ENCODE measurements at regions not wholly inside any gene's neighbourhood (a gene's known extent, or its start where the extent isn't known, plus 50 kb on each side); places are given as distances from the start of the nearest gene placed in this dataset.

- no peak for TF ChIP-seq CEBPB (IDR thresholded peaks at IDR 0.05)
- no peak for TF ChIP-seq TCF12 (IDR thresholded peaks at IDR 0.05; ENCODE audit: low read depth)
- no peak for TF ChIP-seq NFIC (IDR thresholded peaks at IDR 0.05)
- TF ChIP-seq YY1 (IDR thresholded peaks at IDR 0.05; ENCODE audit: low read depth) = no peak
Measured at GRCh38 chr5:74457876-74458275, 182.7 kb downstream of the ENC1 start.
